LNCAP (cell line): ENCODE measurements at regions not wholly inside any gene's neighbourhood (a gene's known extent, or its start where the extent isn't known, plus 50 kb on each side); places are given as distances from the start of the nearest gene placed in this dataset.

Source experiments
- CTCF ChIP-seq: fragments of 450-650 bp; IDR thresholded peaks from 2 replicates; pipeline ENCODE4 v1.5.1; 2017; ENCODE audit warnings: mild to moderate bottlenecking

DNA sequence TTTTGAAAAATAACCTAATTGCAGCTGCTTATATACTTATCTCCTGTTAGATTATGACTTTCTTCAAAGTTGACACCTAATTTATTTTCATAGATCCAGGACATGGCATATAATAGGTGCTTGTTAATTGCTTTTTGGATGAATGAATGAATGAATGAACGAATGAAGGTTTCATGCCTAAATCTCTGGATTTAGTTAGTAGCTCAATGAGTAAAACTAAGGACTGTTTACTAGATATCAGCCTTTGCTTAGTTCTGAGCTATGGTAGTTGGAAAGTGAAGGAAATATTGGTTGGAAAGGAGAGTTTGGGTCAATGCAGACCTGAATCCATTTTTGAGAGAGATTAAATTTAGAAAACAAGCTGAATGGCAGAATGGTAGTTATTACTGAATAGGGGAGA is 160.4 kb upstream of the SGO1 start:
- TF ChIP-seq CTCF, result no peak

DNA sequence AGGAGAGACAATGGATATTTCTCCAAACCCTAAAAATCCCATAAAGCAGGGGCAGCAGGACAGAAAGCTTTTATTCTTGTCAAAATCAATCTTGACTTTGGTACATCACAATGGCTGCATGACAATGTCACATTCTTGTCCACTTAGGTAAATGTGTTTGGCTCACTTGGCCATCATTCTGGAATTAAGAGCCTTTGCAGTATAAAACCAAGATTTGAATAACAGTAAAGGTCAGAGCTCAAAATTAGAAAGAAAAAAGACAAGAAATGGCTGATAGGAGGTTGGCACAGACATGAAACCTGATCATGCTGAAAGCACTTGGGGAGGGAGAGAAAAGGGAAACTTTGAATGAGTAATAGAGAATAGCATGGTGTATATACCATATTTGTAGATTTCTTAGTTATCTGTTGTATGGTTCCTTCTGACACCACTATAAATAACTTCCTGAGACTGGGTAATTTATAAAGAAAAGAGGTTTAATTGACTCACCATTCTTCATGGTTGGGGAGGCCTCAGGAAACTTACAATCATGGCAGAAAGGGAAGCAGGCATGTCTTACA is 158.5 kb upstream of the SGO1 start:
- TF ChIP-seq CTCF, result no peak

DNA sequence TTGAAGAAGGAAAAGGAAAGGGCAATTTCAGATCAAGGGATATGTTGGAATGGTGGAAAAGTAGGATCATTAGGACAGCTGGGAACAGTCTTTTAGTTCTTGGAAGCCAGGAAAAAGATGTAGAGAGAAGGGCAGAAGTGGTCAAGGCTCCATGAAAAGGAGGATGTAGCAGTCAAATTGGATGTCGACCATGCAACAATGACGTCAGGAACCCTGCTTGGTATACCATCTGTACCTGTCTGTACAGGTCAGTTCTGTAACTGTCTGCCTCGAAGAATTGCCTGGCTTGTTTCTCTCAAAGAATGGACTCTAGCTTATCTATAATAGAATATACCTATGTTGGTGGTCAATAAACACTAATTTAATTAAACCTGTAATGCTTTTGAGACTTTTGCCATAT is 157.8 kb upstream of the SGO1 start:
- no peak for TF ChIP-seq CTCF

- peak; percentile 89 for TF ChIP-seq CTCF
These were observed 154.4 kb upstream of the SGO1 start for GRCh38 chr3:20340324-20340928.

- no peak for TF ChIP-seq CTCF
These were observed 150.6 kb upstream of the SGO1 start for GRCh38 chr3:20336572-20336971.

GRCh38 chr3:20334842-20335241 is 148.8 kb upstream of the SGO1 start:
- no peak for TF ChIP-seq CTCF

- TF ChIP-seq CTCF, result no peak
These were observed 141.9 kb upstream of the SGO1 start for GRCh38 chr3:20327889-20328288.

- TF ChIP-seq CTCF, result no peak
These were observed 140.5 kb upstream of the SGO1 start for GRCh38 chr3:20326541-20326940.
